ENCODE measurements at regions not wholly inside any gene's neighbourhood (a gene's known extent, or its start where the extent isn't known, plus 50 kb on each side); places are given as distances from the start of the nearest gene placed in this dataset.

GRCh38 chr3:186440891-186441290 lies 78.9 kb upstream of the DGKG start (continued):
- TF ChIP-seq ZNF217 (IDR thresholded peaks at IDR 0.05), result no peak
- TF ChIP-seq ZBTB33 (IDR thresholded peaks at IDR 0.05), result no peak
- no peak for TF ChIP-seq IRF5 (IDR thresholded peaks at IDR 0.05; ENCODE audit: borderline replicate concordance)
- TF ChIP-seq PKNOX1 (IDR thresholded peaks at IDR 0.05), result no peak
- no peak for TF ChIP-seq BMI1 (IDR thresholded peaks at IDR 0.05; ENCODE audit: borderline replicate concordance)
- no peak for TF ChIP-seq HSF1 (IDR thresholded peaks at IDR 0.05; ENCODE audit: low read depth, low read length)

GRCh38 chr3:186439725-186440124 lies 77.7 kb upstream of the DGKG start:
- Histone ChIP-seq H4K20me1 (ENCODE audit: control insufficient read depth, insufficient read depth) (no peaks in the 10 kb centered on the region), H3K79me2 (ENCODE audit: control insufficient read depth, insufficient read depth, low read length) (no peaks in the 10 kb centered on the region), H3K9me3 (replicated peaks; ENCODE audit: control insufficient read depth, insufficient read depth, low read length) (no peaks in the 10 kb centered on the region), H3K4me1 (ENCODE audit: control insufficient read depth, insufficient read depth, low read length) (no peaks in the 10 kb centered on the region), H2AFZ (ENCODE audit: control insufficient read depth, low read depth, low read length) (no peak overlapping the region), H3K27ac (ENCODE audit: control insufficient read depth, insufficient read depth) (no peak overlapping the region), H3K36me3 (ENCODE audit: control insufficient read depth in 2 of 2, insufficient read depth in 2 of 2, low read length in 1 of 2) (no peaks in the 10 kb centered on the region), H3K27me3 (replicated peaks in 1 of 2; ENCODE audit: control insufficient read depth in 2 of 2, insufficient read depth in 2 of 2, low read length in 1 of 2) (no peaks in the 10 kb centered on the region), H3K9ac (ENCODE audit: control insufficient read depth, insufficient read depth, low read length) (no peak overlapping the region), H3K4me2 (ENCODE audit: control insufficient read depth, insufficient read depth) (no peak overlapping the region), H3K4me3 (no peak overlapping the region)
- BruUV-seq (replicated peaks), result no TSS peak
- RAD21 ChIA-PET (ENCODE audit: unreplicated experiment), result interaction anchor here (0.8 kb wide), 1 partner anchor 100 kb away, joined by 3 read pairs; no protein-coding TSS in a partner anchor
- WGBS (ENCODE audit: insufficient coverage, insufficient replicate concordance, low lambda C conversion rate, missing lambda C conversion rate), result 33% methylated on average over 6 of the region's 6 CpGs
- CTCF ChIA-PET, result no interaction called here
- ATAC-seq, result no peak
- POLR2A ChIA-PET, result no interaction called here
- intact Hi-C loops (cut with micrococcal nuclease; ENCODE audit: unreplicated experiment) (no loop called here), in situ Hi-C loops (cut with MboI) (no loop called here)
- FAIRE-seq, result no peak
- DNase-seq (ENCODE audit: low read depth, low spot score), result no peak
- SMC1A ChIA-PET (ENCODE audit: uncharacterized antibody, unreplicated experiment), result interaction anchor here (1.0 kb wide), 1 partner anchor 95 kb away, joined by 3 read pairs; no protein-coding TSS in a partner anchor
- TF ChIP-seq ZBTB33 (IDR thresholded peaks at IDR 0.05) (no peak), FOXM1 (IDR thresholded peaks at IDR 0.05; ENCODE audit: low read depth, low read length) (no peak), USF2 (IDR thresholded peaks at IDR 0.05; ENCODE audit: borderline replicate concordance, low read depth, low read length) (no peak), TCF3 (IDR thresholded peaks at IDR 0.05; ENCODE audit: borderline replicate concordance, insufficient read depth, low read depth, low read length) (no peak), HSF1 (IDR thresholded peaks at IDR 0.05; ENCODE audit: low read depth, low read length) (no peak), EED (IDR thresholded peaks at IDR 0.05; ENCODE audit: low read depth) (no peak)
